Umbilical cord (tissue), 1 donor: ENCODE measurements at regions not wholly inside any gene's neighbourhood (a gene's known extent, or its start where the extent isn't known, plus 50 kb on each side); places are given as distances from the start of the nearest gene placed in this dataset.
"Not testable (repeated sequence)": the region's sequence is repeated elsewhere in the genome, so short reads cannot be mapped to it uniquely, and the experiment has no call there.

Experiments used
- DNase-seq: peaks from one replicate; pipeline ENCODE4 v3.0.0-alpha.2; 2015; ENCODE audit warnings: low spot score

GRCh38 chr19:30066781-30067759, 125.0 kb downstream of the URI1 start:
- DNase-seq, result no peak

DNA sequence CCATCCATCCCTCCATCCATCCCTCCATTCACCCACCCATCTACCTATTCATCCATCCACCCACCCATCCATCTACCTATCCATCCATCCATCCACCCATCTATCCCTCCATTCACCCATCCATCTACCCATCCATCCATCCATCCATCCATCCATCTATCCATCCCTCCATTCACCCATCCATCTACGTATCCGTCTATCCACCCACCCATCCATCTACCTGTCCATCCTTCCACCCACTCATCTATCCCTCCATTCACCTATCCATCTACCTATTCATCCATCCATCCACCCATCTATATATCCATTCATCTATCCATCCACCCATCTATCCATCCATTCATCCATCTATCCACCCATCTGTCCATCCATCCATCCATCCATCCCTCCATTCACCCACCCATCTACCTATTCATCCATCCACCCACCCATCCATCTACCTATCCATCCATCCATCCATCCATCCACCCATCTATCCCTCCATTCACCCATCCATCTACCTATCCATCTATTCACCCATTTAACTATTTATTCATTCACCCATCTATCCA, 126.0 kb downstream of the URI1 start:
- DNase-seq, result not testable (repeated sequence)

GRCh38 chr19:30068528-30069395, 126.7 kb downstream of the URI1 start:
- no peak for DNase-seq

DNA sequence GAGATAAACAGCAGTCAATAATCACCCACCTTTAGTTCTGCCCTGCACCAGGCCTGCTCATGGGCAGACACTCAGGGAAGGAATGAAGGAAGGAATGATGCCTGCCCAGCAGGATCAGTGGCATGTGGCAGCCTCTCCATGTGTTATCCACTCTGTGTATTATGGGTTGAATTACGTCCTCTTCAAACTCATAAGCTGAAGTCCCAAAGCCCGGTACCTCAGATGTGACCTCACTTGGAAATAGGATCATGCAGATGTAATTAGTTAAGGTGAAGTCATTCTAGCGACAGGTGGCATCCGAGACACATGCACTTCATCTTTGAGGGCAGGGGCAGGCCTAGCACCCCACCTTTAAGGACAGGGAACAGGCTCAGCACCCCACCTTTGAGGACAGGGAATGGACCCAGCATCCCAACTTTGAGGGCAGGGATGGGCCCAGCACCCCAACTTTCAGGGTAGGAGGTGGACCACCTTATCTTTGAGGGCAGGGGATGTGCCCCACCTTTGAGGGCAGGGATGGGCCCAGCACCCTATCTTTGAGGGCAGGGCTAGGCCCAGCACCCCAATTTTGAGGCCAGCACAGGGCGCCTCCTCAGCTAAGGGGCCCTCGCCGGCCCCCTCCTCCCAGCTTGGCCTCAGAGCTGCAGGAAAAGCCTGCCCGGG, 127.6 kb downstream of the URI1 start:
- DNase-seq, result no peak

GRCh38 chr19:30070198-30070967, 128.3 kb downstream of the URI1 start:
- DNase-seq, result peak; percentile 28

DNA sequence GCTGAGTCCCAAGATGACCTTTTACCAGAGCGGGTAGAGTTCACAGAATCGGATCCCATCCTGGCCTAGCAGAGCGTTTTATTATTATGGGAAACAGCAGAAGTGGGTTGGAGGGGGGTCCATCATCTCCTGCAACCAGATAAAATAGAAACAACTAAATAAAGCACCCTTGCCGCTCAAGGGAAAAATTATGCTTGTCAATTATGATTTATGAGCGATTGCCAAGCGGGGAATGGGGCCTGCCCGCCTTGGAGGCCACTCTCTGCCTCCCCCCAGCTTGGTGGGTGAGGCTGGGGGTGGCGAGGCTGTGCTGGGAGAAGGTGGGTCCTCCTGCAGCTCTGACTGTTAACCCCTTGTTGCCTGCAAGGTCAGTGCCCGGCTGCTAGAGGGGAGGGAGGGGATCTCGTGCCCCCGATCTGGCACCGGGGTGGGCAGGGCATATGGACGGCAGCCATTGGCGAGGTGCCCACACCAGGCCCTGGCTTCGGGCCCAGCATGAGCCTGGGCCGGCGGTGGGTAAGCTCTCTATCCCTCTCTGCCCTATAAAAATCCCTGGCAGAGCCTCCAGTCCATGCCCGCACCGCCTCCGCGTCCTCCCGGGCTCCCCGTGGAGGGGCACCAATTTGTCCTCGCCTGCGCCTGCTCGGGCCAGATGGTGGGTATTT, 129.1 kb downstream of the URI1 start:
- DNase-seq, result no peak

DNA sequence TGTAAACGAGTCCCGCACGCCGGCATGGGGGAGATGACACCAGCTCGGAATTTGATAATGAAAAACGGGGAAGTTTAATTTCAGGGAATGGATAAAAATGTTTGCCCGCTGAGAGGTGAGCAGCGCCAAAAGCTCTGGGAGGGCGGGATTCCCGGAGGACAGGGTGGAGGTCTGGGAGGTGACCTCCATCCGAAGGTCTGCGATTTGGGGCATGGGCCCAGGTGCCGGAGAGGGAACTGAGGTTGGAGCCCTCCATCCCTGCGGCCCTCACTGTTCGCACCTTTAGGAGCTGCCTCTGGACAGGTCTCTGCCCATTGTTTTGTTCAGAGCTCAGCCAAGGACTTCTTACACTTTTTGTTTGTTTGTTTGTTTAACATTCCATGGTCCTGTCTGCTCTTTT, 129.8 kb downstream of the URI1 start:
- no peak for DNase-seq

DNA sequence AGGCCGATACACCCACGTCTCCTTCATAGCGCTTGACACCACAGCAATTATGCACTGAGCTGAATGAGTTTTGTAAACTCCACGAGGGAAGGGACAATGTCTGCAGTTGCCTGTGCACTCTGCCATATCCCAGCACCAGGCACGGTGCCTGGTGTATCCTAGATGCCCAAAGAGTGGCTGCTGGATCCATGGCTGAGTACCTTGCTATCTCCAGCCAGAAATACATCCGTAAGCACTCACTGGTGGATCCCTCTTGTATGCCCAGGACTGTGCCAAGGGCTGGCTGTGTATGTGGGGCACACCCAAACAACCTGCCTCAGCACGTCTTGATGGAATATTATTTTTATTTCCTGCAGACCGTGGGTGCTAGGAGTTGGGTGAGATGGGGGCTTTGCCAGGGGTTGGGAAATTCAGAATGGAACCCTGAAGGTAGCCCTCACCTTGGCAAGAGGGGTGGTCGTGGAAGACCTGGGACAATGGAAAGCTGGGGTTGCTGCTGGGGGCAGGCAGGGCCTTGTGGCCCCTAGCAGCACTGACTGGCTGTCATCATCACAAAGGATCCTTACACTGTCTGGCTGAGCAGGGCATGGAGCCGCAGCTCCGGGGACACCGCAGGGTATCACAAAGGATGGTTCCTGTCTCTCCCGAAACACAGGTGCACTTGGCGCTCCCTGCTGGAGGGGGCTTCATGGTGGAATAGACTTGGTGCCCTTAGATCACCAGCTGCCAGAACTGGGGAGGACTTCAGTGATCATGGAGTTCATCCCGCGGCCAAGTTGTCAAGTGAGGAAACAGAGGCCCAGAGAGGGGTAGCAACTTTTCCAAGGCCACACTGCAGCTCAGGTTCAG, 131.3 kb downstream of the URI1 start:
- DNase-seq, result no peak

GRCh38 chr19:30074096-30074495, 132.1 kb downstream of the URI1 start:
- DNase-seq, result no peak

GRCh38 chr19:30074741-30075715, 133.0 kb downstream of the URI1 start:
- no peak for DNase-seq

GRCh38 chr19:30076101-30076551, 134.1 kb downstream of the URI1 start:
- no peak for DNase-seq

DNA sequence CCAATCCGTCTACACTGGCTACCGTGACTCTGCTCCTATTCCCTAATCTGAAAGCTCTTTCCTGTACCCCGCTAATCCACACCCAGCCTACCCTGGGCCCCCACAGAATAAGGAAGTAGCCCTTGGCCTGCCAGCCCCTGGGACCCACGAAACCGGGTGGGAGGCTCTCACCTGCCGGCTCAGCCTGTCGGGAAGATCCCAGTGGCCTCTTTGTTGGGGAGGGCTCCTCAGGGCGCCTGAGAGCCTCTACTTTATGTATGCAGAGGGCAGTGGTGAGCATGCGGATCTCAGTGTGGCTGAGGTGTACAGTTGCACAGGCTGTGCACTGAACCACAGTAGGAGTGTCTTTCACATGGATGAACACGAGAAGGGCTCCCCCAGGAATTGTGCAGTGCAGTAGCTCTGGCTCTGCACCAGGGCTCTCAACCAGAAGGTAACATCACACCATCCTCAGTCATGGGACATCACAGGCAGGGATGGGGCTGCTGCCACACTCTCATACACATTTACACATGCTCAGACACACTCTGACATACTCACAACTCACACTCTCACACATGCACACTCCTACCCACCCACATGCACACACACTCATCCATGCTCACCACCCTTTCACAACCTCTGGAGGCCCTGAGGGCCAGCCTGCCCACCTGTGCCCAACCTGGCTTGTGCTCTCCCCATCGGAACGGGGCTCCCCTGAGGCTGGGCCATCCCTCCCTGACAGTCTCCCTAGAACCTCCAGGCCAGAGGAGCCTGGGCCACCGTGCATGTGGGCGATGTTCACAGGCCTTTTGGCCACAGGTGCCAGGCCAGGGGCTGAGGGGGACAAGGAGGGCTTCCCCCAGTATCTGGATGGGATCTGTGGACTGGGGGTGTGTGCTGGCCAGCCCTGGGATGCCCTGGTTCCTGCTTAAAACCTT, 135.0 kb downstream of the URI1 start:
- DNase-seq, result no peak

DNA sequence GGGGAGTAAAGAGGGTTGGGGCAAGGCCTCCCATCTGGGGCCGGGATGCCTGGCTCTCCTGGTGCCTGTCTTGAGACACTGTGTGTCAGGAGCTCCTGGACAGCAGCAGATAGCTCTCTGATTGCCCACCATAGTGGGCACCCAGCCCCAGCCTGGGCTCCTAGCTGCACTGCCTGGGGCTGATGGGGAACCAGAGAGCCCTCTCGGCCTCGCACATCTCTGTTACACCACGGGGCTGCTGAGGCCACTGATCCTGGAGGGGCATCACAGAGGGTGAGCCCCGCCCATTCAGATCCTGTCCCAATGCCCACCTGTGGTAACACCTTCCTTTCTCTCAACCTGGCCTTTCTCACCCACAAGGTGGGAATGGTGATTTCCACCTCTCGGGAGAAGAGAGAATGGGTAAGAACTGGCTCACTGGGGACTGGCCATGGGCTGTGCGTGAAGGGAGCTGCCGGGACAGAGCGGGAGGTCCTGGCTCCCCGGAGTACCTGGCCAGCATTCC, 135.9 kb downstream of the URI1 start:
- DNase-seq, result no peak

GRCh38 chr19:30078381-30078910, 136.4 kb downstream of the URI1 start:
- DNase-seq, result no peak

GRCh38 chr19:30079200-30079599, 137.2 kb downstream of the URI1 start:
- no peak for DNase-seq

DNA sequence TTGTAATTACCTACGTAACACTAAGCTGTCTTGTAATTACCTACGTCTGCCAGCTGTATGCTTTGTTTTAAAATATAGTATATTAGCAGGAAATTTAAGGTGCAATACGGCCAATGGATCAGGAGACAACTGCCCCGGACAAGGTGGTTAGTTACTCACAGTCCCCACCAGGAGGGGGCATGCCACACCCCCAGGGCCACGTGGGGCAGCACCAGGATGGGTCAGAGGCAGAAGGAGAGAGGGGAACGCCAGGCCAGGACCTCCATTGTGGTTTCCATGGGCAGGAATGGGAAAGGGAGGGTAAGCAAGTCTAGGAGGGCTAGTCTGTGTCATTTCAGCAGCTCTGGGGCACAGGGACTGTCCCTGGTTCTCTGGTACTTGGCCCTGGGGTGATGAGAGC, 140.1 kb downstream of the URI1 start:
- DNase-seq, result no peak
